ENCODE measurements at regions not wholly inside any gene's neighbourhood (a gene's known extent, or its start where the extent isn't known, plus 50 kb on each side); places are given as distances from the start of the nearest gene placed in this dataset.

DNA sequence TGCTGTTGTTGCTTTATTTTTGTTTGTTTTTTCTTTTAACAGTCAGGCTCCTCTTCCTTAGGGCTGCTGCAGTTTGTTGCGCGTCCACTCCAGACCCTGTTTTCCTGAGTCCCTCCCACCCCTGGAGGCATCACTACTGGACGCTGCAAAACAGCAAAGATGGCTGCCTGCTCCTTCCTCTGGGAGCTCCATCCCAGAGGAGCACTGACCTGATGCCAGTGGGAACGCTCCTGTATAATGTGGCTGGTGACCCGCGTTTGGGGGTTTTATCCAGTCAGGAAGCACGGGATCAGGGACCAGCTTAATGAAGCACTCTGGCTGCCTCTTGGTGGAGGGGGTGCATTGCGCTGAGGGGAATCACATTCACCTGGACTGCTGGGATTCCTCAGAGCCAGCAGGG, 1005.6 kb downstream of the CDH8 start:
- Histone ChIP-seq H4K20me1 (replicated peaks; ENCODE audit: control insufficient read depth, insufficient read depth, low read length) (no peaks in the 10 kb centered on the region), H3K4me2 (ENCODE audit: insufficient read depth, low read length) (no peak overlapping the region), H2AFZ (ENCODE audit: low read depth, low read length) (no peak overlapping the region), H3K27me3 (ENCODE audit: control insufficient read depth in 2 of 2, insufficient read depth in 2 of 2, low read length in 2 of 2) (no peaks in the 10 kb centered on the region), H3K4me1 (replicated peaks in 1 of 2; ENCODE audit: control insufficient read depth in 2 of 2, insufficient read depth in 2 of 2, low read length in 2 of 2) (no peaks in the 10 kb centered on the region), H3K4me3 (no peak overlapping the region), H3K36me3 (ENCODE audit: control insufficient read depth, insufficient read depth, low read length) (no peaks in the 10 kb centered on the region), H3K9ac (ENCODE audit: insufficient read depth in 1 of 2, low read depth in 2 of 2, low read length in 2 of 2) (no peak overlapping the region), H3K9me1 (ENCODE audit: control insufficient read depth, insufficient read depth, low read length) (no peaks in the 10 kb centered on the region), H3K79me2 (ENCODE audit: control insufficient read depth, insufficient read depth, low read length) (no peaks in the 10 kb centered on the region), H3K9me3 (replicated peaks; ENCODE audit: control insufficient read depth, insufficient read depth, low read depth, low read length) (no peaks in the 10 kb centered on the region; the same call in 1 of the 2 replicates), H3K27ac (ENCODE audit: extremely low read depth, low read depth, low read length) (no peak overlapping the region)
- in situ Hi-C loops (cut with MboI) (no loop called here), intact Hi-C loops (cut with micrococcal nuclease) (no loop called here)
- FAIRE-seq = no peak
- no TSS peak for BruUV-seq (replicated peaks)
- TF ChIP-seq CBFB (CRISPR knock-in tag; IDR thresholded peaks at IDR 0.05) (no peak), TEAD2 (tag; IDR thresholded peaks at IDR 0.05) (no peak), PTRF (tag; IDR thresholded peaks at IDR 0.05) (no peak), ZNF707 (CRISPR knock-in tag; conservative IDR thresholded peaks at IDR 0.05) (no peak), HOXB6 (CRISPR knock-in tag; IDR thresholded peaks at IDR 0.05; ENCODE audit: borderline replicate concordance) (no peak), ZNF239 (CRISPR knock-in tag; IDR thresholded peaks at IDR 0.05) (no peak), NR1H2 (CRISPR knock-in tag; IDR thresholded peaks at IDR 0.05) (no peak), MXD1 (CRISPR knock-in tag; IDR thresholded peaks at IDR 0.05; ENCODE audit: borderline replicate concordance, poor library complexity, severe bottlenecking) (no peak), ZNF695 (CRISPR knock-in tag; IDR thresholded peaks at IDR 0.05) (no peak), U2AF1 (optimal IDR thresholded peaks at IDR 0.05; ENCODE audit: low read depth, low read length) (no peak)
- TF ChIP-seq, protein P1, sequence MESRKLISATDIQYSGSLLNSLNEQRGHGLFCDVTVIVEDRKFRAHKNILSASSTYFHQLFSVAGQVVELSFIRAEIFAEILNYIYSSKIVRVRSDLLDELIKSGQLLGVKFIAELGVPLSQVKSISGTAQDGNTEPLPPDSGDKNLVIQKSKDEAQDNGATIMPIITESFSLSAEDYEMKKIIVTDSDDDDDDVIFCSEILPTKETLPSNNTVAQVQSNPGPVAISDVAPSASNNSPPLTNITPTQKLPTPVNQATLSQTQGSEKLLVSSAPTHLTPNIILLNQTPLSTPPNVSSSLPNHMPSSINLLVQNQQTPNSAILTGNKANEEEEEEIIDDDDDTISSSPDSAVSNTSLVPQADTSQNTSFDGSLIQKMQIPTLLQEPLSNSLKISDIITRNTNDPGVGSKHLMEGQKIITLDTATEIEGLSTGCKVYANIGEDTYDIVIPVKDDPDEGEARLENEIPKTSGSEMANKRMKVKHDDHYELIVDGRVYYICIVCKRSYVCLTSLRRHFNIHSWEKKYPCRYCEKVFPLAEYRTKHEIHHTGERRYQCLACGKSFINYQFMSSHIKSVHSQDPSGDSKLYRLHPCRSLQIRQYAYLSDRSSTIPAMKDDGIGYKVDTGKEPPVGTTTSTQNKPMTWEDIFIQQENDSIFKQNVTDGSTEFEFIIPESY (CRISPR knock-in tag; IDR thresholded peaks at IDR 0.05) = no peak
- CTCF ChIA-PET (ENCODE audit: low intra/inter-chr PET ratio) = no interaction called here
- POLR2A ChIA-PET = no interaction called here
- no peak for DNase-seq (ENCODE audit: extremely low read depth in 1 of 4, low spot score in 3 of 4)
- 3% methylated on average over 8 of the region's 8 CpGs for WGBS (ENCODE audit: insufficient coverage, low coverage, missing lambda C conversion rate)
- no peak for ATAC-seq
